A673 (cell line): ENCODE measurements at regions not wholly inside any gene's neighbourhood (a gene's known extent, or its start where the extent isn't known, plus 50 kb on each side); places are given as distances from the start of the nearest gene placed in this dataset.

Source experiments
- BruUV-seq: library from RNA; stranded (reverse); fragments of 400-500 nt; replicated peaks from 2 replicates; lab custom pipeline; 2021; lab: Mats Ljungman, UMichigan
- CTCF ChIA-PET: fragments of 300-600 bp; sonication (Branson Sonifier 250); formaldehyde crosslinking; loops from one replicate; lab custom pipeline; 2022; ENCODE audit warnings: antibody characterized with exemption; lab: Charles Lee
- POLR2A ChIA-PET: fragments of 300-600 bp; sonication (Branson Sonifier 250); formaldehyde crosslinking; loops from one replicate; lab custom pipeline; 2022; ENCODE audit warnings: antibody characterized with exemption; ENCODE audit not compliant: low non-redundant PET; lab: Charles Lee
- DNase-seq: peaks from one replicate; pipeline ENCODE4 v3.0.0-alpha.2; 2015; ENCODE audit warnings: low spot score
- H3K27ac ChIP-seq: fragments of 200-600 bp; sonication (generic); 2 replicates; pipeline ENCODE4 v1.5.1; 2016; ENCODE audit warnings: mixed run types, low read depth, mild to moderate bottlenecking, mixed read lengths, antibody characterized with exemption, low read length; ENCODE audit not compliant: poor library complexity, severe bottlenecking
- H3K27me3 ChIP-seq: fragments of 200-600 bp; sonication (generic); replicated peaks from 2 replicates; pipeline ENCODE4 v1.6.1; 2017; ENCODE audit warnings: mixed run types, low read depth, mild to moderate bottlenecking, mixed read lengths, antibody characterized with exemption, low read length; ENCODE audit not compliant: insufficient read depth, poor library complexity
- H3K36me3 ChIP-seq: fragments of 200-600 bp; sonication (generic); 2 replicates; pipeline ENCODE4 v1.6.1; 2016; ENCODE audit warnings: mixed run types, mild to moderate bottlenecking, mixed read lengths, antibody characterized with exemption, low read length; ENCODE audit not compliant: insufficient read depth, poor library complexity, severe bottlenecking
- H3K4me1 ChIP-seq: fragments of 200-600 bp; sonication (generic); 2 replicates; pipeline ENCODE4 v1.6.1; 2017; ENCODE audit warnings: mixed run types, mild to moderate bottlenecking, mixed read lengths, antibody characterized with exemption, low read length; ENCODE audit not compliant: insufficient read depth, poor library complexity, severe bottlenecking
- H3K4me3 ChIP-seq: fragments of 200-600 bp; sonication (generic); 2 replicates; pipeline ENCODE4 v1.5.1; 2016; ENCODE audit warnings: low read depth, mixed run types, mild to moderate bottlenecking, mixed read lengths, low read length; ENCODE audit not compliant: poor library complexity, severe bottlenecking
- H3K9me3 ChIP-seq: fragments of 200-600 bp; sonication (generic); 2 replicates; pipeline ENCODE4 v1.6.1; 2016; ENCODE audit warnings: mixed run types, low read depth, mild to moderate bottlenecking, mixed read lengths, antibody characterized with exemption, low read length; ENCODE audit not compliant: poor library complexity, severe bottlenecking
- CTCF ChIP-seq: fragments of 300-800, 200-600 bp; sonication (generic); conservative IDR thresholded peaks from 2 replicates; pipeline ENCODE4 v1.5.1; 2017; ENCODE audit warnings: low read depth, mild to moderate bottlenecking, antibody characterized with exemption, low read length, moderate library complexity, mixed read lengths
- EZH2 ChIP-seq: fragments of 200-600 bp; sonication (generic); IDR thresholded peaks from 2 replicates; pipeline ENCODE4 v1.6.1; 2017; ENCODE audit warnings: borderline replicate concordance, low read depth, mild to moderate bottlenecking, mixed read lengths, antibody characterized with exemption, low read length; ENCODE audit not compliant: poor library complexity, severe bottlenecking
- intact Hi-C: fragments of 100-400 bp; cut with micrococcal nuclease; formaldehyde crosslinking; loops from one replicate; pipeline ENCODE4 v1.10.0; 2022; ENCODE audit not compliant: unreplicated experiment

DNA sequence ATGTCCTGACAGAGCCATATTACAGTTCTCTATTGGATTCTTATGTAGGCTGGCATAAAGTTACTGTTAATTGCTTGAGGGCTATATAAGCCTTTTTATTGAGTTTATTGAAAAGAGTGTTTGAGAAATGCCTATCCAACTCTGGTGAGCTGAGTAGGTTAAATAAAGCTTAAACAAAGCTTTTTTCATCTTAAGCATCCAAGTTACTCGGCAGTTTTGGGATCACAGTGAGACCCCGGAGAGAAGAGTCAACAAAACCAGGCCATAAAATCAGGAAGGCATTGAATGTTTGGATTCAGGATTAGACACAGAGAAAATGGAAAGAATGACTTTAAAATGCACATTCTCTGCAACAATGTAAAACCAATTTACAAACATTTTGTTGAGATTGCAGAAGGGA is 588.5 kb downstream of the DACH1 start:
- no peak for TF ChIP-seq EZH2
- TF ChIP-seq CTCF, result no peak
- CTCF ChIA-PET, result no interaction called here
- H3K4me1 ChIP-seq, result no peaks in the 10 kb centered on the region
- no peaks in the 10 kb centered on the region for H3K27me3 ChIP-seq
- no peaks in the 10 kb centered on the region for H3K36me3 ChIP-seq
- POLR2A ChIA-PET, result no interaction called here
- no peaks in the 10 kb centered on the region for H3K9me3 ChIP-seq
- BruUV-seq, result no TSS peak
- no peak overlapping the region for H3K4me3 ChIP-seq
- DNase-seq, result no peak
- intact Hi-C loops, result no loop called here
- no peak overlapping the region for H3K27ac ChIP-seq

- TF ChIP-seq CTCF (no peak), EZH2 (no peak)
- BruUV-seq, result no TSS peak
- no peak overlapping the region for H3K4me3 ChIP-seq
- DNase-seq, result no peak
- ChIA-PET CTCF (no interaction called here), POLR2A (no interaction called here)
- intact Hi-C loops, result no loop called here
- peaks cover 3% of the 10 kb centered on the region for H3K27me3 ChIP-seq
- no peak overlapping the region for H3K27ac ChIP-seq
- H3K36me3 ChIP-seq, result no peaks in the 10 kb centered on the region
- H3K4me1 ChIP-seq, result no peaks in the 10 kb centered on the region
- H3K9me3 ChIP-seq, result no peaks in the 10 kb centered on the region
These were observed 591.9 kb downstream of the DACH1 start for GRCh38 chr13:71274923-71275608.

- POLR2A ChIA-PET, result no interaction called here
- Histone ChIP-seq H3K9me3 (no peaks in the 10 kb centered on the region), H3K4me1 (no peaks in the 10 kb centered on the region), H3K27me3 (peaks cover 45% of the 10 kb centered on the region), H3K36me3 (no peaks in the 10 kb centered on the region), H3K4me3 (no peak overlapping the region), H3K27ac (no peak overlapping the region)
- BruUV-seq, result no TSS peak
- TF ChIP-seq CTCF (no peak), EZH2 (no peak)
- no peak for DNase-seq
- intact Hi-C loops, result no loop called here
- CTCF ChIA-PET, result no interaction called here
These were observed 605.7 kb downstream of the DACH1 start for GRCh38 chr13:71261256-71261655.
